Endothelial cell of umbilical vein (primary cell): ENCODE measurements at regions not wholly inside any gene's neighbourhood (a gene's known extent, or its start where the extent isn't known, plus 50 kb on each side); places are given as distances from the start of the nearest gene placed in this dataset.

Experiments
- BruUV-seq: library from RNA; stranded (reverse); fragments of 400-500 nt; replicated peaks from 2 replicates; lab custom pipeline; 2021; lab: Mats Ljungman, UMichigan
- CTCF ChIA-PET: fragments of 300-600, 350-600 bp; sonication (Branson Sonifier 250); formaldehyde crosslinking; loops from one replicate; lab custom pipeline; 2021; ENCODE audit warnings: antibody characterized with exemption, inconsistent platforms; lab: Charles Lee
- POLR2A ChIA-PET: fragments of 300-600, 350-600 bp; sonication (Branson Sonifier 250); formaldehyde crosslinking; loops from one replicate; lab custom pipeline; 2021; ENCODE audit warnings: antibody characterized with exemption, inconsistent platforms; lab: Charles Lee
- DNase-seq: peaks from one replicate; pipeline ENCODE4 v3.0.0-alpha.2; 2011; ENCODE audit warnings: low read depth, low spot score
- FAIRE-seq: peaks from 2 replicates; lab custom pipeline; 2011; peaks lifted over from hg19 to GRCh38; lab: Jason Lieb, UNC
- H2AFZ ChIP-seq: 2 replicates; pipeline ENCODE4 v1.6.0; 2012; ENCODE audit warnings: low read depth, low read length, control low read depth, inconsistent platforms
- H3K27ac ChIP-seq: 2 replicates; pipeline ENCODE4 v1.5.1; 2011; ENCODE audit warnings: low read depth, mild to moderate bottlenecking, control low read depth, low read length, moderate library complexity; ENCODE audit not compliant: insufficient read depth
- H3K27me3 ChIP-seq, 2 experiments: 2 replicates each; pipeline versions ENCODE4 v1.6.0 to v1.6.1; 2011; ENCODE audit warnings: low read length in 2 of 2, mixed read lengths in 1 of 2; ENCODE audit not compliant: control insufficient read depth in 2 of 2, insufficient read depth in 2 of 2
- H3K36me3 ChIP-seq, 2 experiments: 2 replicates in 1 of 2; 3 replicates in 1 of 2; pipeline ENCODE4 v1.5.1; 2011; ENCODE audit warnings: low read length in 2 of 2, mild to moderate bottlenecking in 1 of 2, moderate library complexity in 1 of 2; ENCODE audit not compliant: control insufficient read depth in 2 of 2, insufficient read depth in 2 of 2; ENCODE audit errors: extremely low read depth in 1 of 2
- H3K4me1 ChIP-seq: 3 replicates; pipeline ENCODE4 v1.5.1; 2011; ENCODE audit warnings: mild to moderate bottlenecking, low read length; ENCODE audit not compliant: control insufficient read depth, insufficient read depth; ENCODE audit errors: extremely low read depth
- H3K4me2 ChIP-seq: 2 replicates; pipeline ENCODE4 v1.6.1; 2011; ENCODE audit warnings: low read length, control low read depth, mixed read lengths; ENCODE audit not compliant: insufficient read depth
- H3K4me3 ChIP-seq, 3 experiments: fragments of 200-600 bp in 1 of 3; sonication (generic), shearing (Covaris generic) in 1 of 3; replicated peaks in 1 of 3; 2 replicates each; pipeline ENCODE4 v1.5.1; 2011 to 2016; ENCODE audit warnings: control low read depth in 3 of 3, low read length in 3 of 3, mild to moderate bottlenecking in 2 of 3, inconsistent platforms in 1 of 3, low read depth in 1 of 3, moderate library complexity in 1 of 3; ENCODE audit not compliant: insufficient read depth in 1 of 3
- H3K79me2 ChIP-seq: 2 replicates; pipeline ENCODE4 v1.6.0; 2012; ENCODE audit warnings: low read length, inconsistent platforms; ENCODE audit not compliant: control insufficient read depth, insufficient read depth
- H3K9ac ChIP-seq: replicated peaks from 2 replicates; pipeline ENCODE3; 2011; ENCODE audit warnings: low read length, control low read depth; ENCODE audit not compliant: insufficient read depth; ENCODE audit errors: extremely low read depth
- H3K9me1 ChIP-seq: replicated peaks from 3 replicates; pipeline ENCODE4 v1.6.0; 2011; ENCODE audit warnings: mild to moderate bottlenecking, low read length; ENCODE audit not compliant: control insufficient read depth, insufficient read depth; ENCODE audit errors: extremely low read depth
- H3K9me3 ChIP-seq: replicated peaks from 2 replicates; pipeline ENCODE4 v1.5.1; 2012; ENCODE audit warnings: low read length, inconsistent platforms; ENCODE audit not compliant: control insufficient read depth, insufficient read depth
- H4K20me1 ChIP-seq: replicated peaks from 2 replicates; pipeline ENCODE3; 2011; ENCODE audit warnings: mild to moderate bottlenecking, low read length; ENCODE audit not compliant: control insufficient read depth, insufficient read depth; ENCODE audit errors: extremely low read depth
- CTCF ChIP-seq, 2 donors: IDR thresholded peaks; 1 replicate in 1 of 2; 2 replicates in 1 of 2; pipeline ENCODE4 v1.5.1; 2011; ENCODE audit warnings: low read length in 2 of 2, mild to moderate bottlenecking in 2 of 2, moderate library complexity in 2 of 2, control low read depth in 1 of 2, inconsistent platforms in 1 of 2, low read depth in 1 of 2; ENCODE audit not compliant: insufficient read depth in 1 of 2; ENCODE audit errors: extremely low read depth in 1 of 2
- EZH2 ChIP-seq: IDR thresholded peaks from 2 replicates; pipeline ENCODE4 v1.6.1; 2012; ENCODE audit warnings: borderline replicate concordance, low read depth, mild to moderate bottlenecking, moderate library complexity, low read length, inconsistent platforms; ENCODE audit not compliant: severe bottlenecking
- FOS ChIP-seq: IDR thresholded peaks from 2 replicates; pipeline ENCODE4 v1.6.1; 2011; ENCODE audit warnings: mild to moderate bottlenecking, low read length, moderate library complexity, borderline replicate concordance; ENCODE audit not compliant: insufficient read depth
- GATA2 ChIP-seq: IDR thresholded peaks from 2 replicates; pipeline ENCODE4 v1.7.0; 2011; ENCODE audit warnings: low read depth, mild to moderate bottlenecking, moderate library complexity, mixed read lengths, low read length; ENCODE audit not compliant: insufficient read length, insufficient read depth
- JUN ChIP-seq: IDR thresholded peaks from 2 replicates; pipeline ENCODE4 v1.6.1; 2011; ENCODE audit warnings: borderline replicate concordance, low read depth; ENCODE audit not compliant: insufficient read length, insufficient read depth
- MAX ChIP-seq: IDR thresholded peaks from 2 replicates; pipeline ENCODE4 v1.6.1; 2011; ENCODE audit not compliant: insufficient read depth, insufficient read length
- MYC ChIP-seq: IDR thresholded peaks from one replicate; pipeline ENCODE4 v1.6.1; 2011; ENCODE audit warnings: mild to moderate bottlenecking, low read depth, low read length
- POLR2A ChIP-seq: IDR thresholded peaks from 2 replicates; pipeline ENCODE4 v1.6.1; 2012; ENCODE audit warnings: low read depth, mild to moderate bottlenecking, control low read depth, low read length
- POLR2AphosphoS5 ChIP-seq: IDR thresholded peaks from 2 replicates; pipeline ENCODE4 v1.6.1; 2012; ENCODE audit warnings: low read depth, mild to moderate bottlenecking, control low read depth, low read length, moderate library complexity; ENCODE audit not compliant: insufficient read depth
- dilution Hi-C: fragments of 300-500 bp; cut with MboI; formaldehyde crosslinking; loops from one replicate; pipeline ENCODE4 v1.15.0; 2019; ENCODE audit warnings: low sequenced_read_pairs; ENCODE audit not compliant: extremely low pct_ligation_motif_present
- intact Hi-C: fragments of 100-400 bp; cut with micrococcal nuclease; formaldehyde crosslinking; loops from one replicate; pipeline ENCODE4 v1.10.0; 2022

GRCh38 chrX:95953564-95953963 is 731.1 kb upstream of the DIAPH2 start:
- POLR2A ChIA-PET, result no interaction called here
- no peak for TF ChIP-seq CTCF (IDR thresholded peaks at IDR 0.05; ENCODE audit: extremely low read depth in 1 of 2, insufficient read depth in 1 of 2, low read depth in 1 of 2, low read length in 2 of 2)
- no peak for TF ChIP-seq POLR2A
- TF ChIP-seq EZH2, result no peak
- TF ChIP-seq JUN, result no peak
- no peak for TF ChIP-seq FOS
- TF ChIP-seq POLR2AphosphoS5, result no peak
- TF ChIP-seq MYC, result no peak
- no peak for TF ChIP-seq MAX
- no peak for TF ChIP-seq GATA2
- Histone ChIP-seq H3K4me2 (no peak overlapping the region), H3K4me3 (no peak overlapping the region), H2AFZ (no peak overlapping the region), H3K36me3 (no peaks in the 10 kb centered on the region), H3K27ac (no peak overlapping the region), H3K4me1 (no peaks in the 10 kb centered on the region), H3K79me2 (no peaks in the 10 kb centered on the region), H3K9me3 (no peaks in the 10 kb centered on the region), H3K27me3 (no peaks in the 10 kb centered on the region), H3K9me1 (no peaks in the 10 kb centered on the region), H4K20me1 (no peaks in the 10 kb centered on the region), H3K9ac (no peak overlapping the region)
- no peak for FAIRE-seq
- intact Hi-C loops (no loop called here), dilution Hi-C loops (no loop called here)
- peak; percentile 26 for DNase-seq
- no TSS peak for BruUV-seq
- CTCF ChIA-PET, result no interaction called here
